Sciatic nerve (tissue), 2 donors: ENCODE measurements at regions not wholly inside any gene's neighbourhood (a gene's known extent, or its start where the extent isn't known, plus 50 kb on each side); places are given as distances from the start of the nearest gene placed in this dataset.

Experiments
- ATAC-seq: fragments of 200-7000 bp; cut with Tn5 transposase; one replicate; pipeline ENCODE4 v1.9.1; 2020; ENCODE audit warnings: mild to moderate bottlenecking, moderate library complexity
- DNase-seq: peaks from one replicate; pipeline ENCODE4 v3.0.0-alpha.2; 2020; ENCODE audit warnings: low spot score
- intact Hi-C: fragments of 100-400 bp; cut with DNase I; formaldehyde crosslinking; loops from one replicate; pipeline ENCODE4 v1.14.2; 2022
- donor health status: DM: no; HTN: no; CAD: no.
- donor health status: DM: no; HTN: no; CAD: no.

- ATAC-seq: no peak
Observed at GRCh38 chr1:218779341-218780100, 394.2 kb upstream of the LYPLAL1 start.

GRCh38 chr1:218783131-218783530, 390.5 kb upstream of the LYPLAL1 start:
- no peak for DNase-seq
- intact Hi-C loops: no loop called here
- no peak for ATAC-seq

More at GRCh38 chr1:218779341-218780100, 394.2 kb upstream of the LYPLAL1 start:
- no peak for DNase-seq
- intact Hi-C loops: no loop called here

- DNase-seq: no peak
- intact Hi-C loops: no loop called here
- no peak for ATAC-seq
Observed at GRCh38 chr1:218783916-218784315, 389.8 kb upstream of the LYPLAL1 start.

- DNase-seq: peak; percentile 82
- intact Hi-C loops: no loop called here
- ATAC-seq: peak; percentile 97
Observed at GRCh38 chr1:218785928-218786327, 387.8 kb upstream of the LYPLAL1 start.

- intact Hi-C loops: no loop called here
- no peak for DNase-seq
- ATAC-seq: no peak
Observed at GRCh38 chr1:218787826-218788225, 385.9 kb upstream of the LYPLAL1 start.

- ATAC-seq: no peak
- DNase-seq: no peak
- intact Hi-C loops: no loop called here
Observed at GRCh38 chr1:218796773-218797172, 376.9 kb upstream of the LYPLAL1 start.

- intact Hi-C loops: no loop called here
- no peak for ATAC-seq
- no peak for DNase-seq
Observed at GRCh38 chr1:218802799-218803198, 370.9 kb upstream of the LYPLAL1 start.

GRCh38 chr1:218803351-218803997, 370.2 kb upstream of the LYPLAL1 start:
- intact Hi-C loops: no loop called here
- DNase-seq (no peak), ATAC-seq (no peak)

- ATAC-seq (no peak), DNase-seq (no peak)
- intact Hi-C loops: no loop called here
Observed at GRCh38 chr1:218804014-218804785, 369.5 kb upstream of the LYPLAL1 start.

- ATAC-seq (no peak), DNase-seq (no peak)
- intact Hi-C loops: no loop called here
Observed at GRCh38 chr1:218809061-218809460, 364.6 kb upstream of the LYPLAL1 start.

GRCh38 chr1:218809625-218810024, 364.1 kb upstream of the LYPLAL1 start:
- intact Hi-C loops: no loop called here
- ATAC-seq: no peak

GRCh38 chr1:218810306-218810705, 363.4 kb upstream of the LYPLAL1 start:
- ATAC-seq (no peak), DNase-seq (no peak)
- intact Hi-C loops: no loop called here

More at GRCh38 chr1:218809625-218810024, 364.1 kb upstream of the LYPLAL1 start:
- no peak for DNase-seq

GRCh38 chr1:218811497-218811896, 362.2 kb upstream of the LYPLAL1 start:
- ATAC-seq (peak; percentile 69), DNase-seq (no peak)
- intact Hi-C loops: no loop called here

GRCh38 chr1:218812360-218812759, 361.3 kb upstream of the LYPLAL1 start:
- ATAC-seq: no peak
- intact Hi-C loops: no loop called here
- no peak for DNase-seq

GRCh38 chr1:218813237-218813636, 360.4 kb upstream of the LYPLAL1 start:
- intact Hi-C loops: no loop called here
- no peak for DNase-seq
- no peak for ATAC-seq

- ATAC-seq (no peak), DNase-seq (no peak)
- intact Hi-C loops: no loop called here
Observed at GRCh38 chr1:218815076-218815475, 358.6 kb upstream of the LYPLAL1 start.

- intact Hi-C loops: no loop called here
- ATAC-seq (peak; percentile 88), DNase-seq (no peak)
Observed at GRCh38 chr1:218817071-218817470, 356.6 kb upstream of the LYPLAL1 start.

- peak; percentile 80 for ATAC-seq
Observed at GRCh38 chr1:218817691-218818465, 355.8 kb upstream of the LYPLAL1 start.

GRCh38 chr1:218823291-218823900, 350.3 kb upstream of the LYPLAL1 start:
- ATAC-seq (peak; percentile 48), DNase-seq (no peak)
- intact Hi-C loops: no loop called here

More at GRCh38 chr1:218817691-218818465, 355.8 kb upstream of the LYPLAL1 start:
- intact Hi-C loops: no loop called here
- no peak for DNase-seq
